OCI-LY3 (cell line): ENCODE measurements at regions not wholly inside any gene's neighbourhood (a gene's known extent, or its start where the extent isn't known, plus 50 kb on each side); places are given as distances from the start of the nearest gene placed in this dataset.

Experiments used
- EZH2phosphoT487 ChIP-seq: fragments of 200-600 bp; shearing (Covaris generic); IDR thresholded peaks from 2 replicates; pipeline ENCODE4 v1.6.1; 2018; ENCODE audit warnings: antibody characterized with exemption, mixed run types, low read depth
- TF ChIP-seq, protein P1 (sequence below): fragments of 200-600, 300-600 bp; sonication (generic); IDR thresholded peaks from 2 replicates; pipeline ENCODE4 v1.5.1; 2014; ENCODE audit warnings: antibody characterized with exemption, low read length, low read depth

- TF ChIP-seq, protein P1, sequence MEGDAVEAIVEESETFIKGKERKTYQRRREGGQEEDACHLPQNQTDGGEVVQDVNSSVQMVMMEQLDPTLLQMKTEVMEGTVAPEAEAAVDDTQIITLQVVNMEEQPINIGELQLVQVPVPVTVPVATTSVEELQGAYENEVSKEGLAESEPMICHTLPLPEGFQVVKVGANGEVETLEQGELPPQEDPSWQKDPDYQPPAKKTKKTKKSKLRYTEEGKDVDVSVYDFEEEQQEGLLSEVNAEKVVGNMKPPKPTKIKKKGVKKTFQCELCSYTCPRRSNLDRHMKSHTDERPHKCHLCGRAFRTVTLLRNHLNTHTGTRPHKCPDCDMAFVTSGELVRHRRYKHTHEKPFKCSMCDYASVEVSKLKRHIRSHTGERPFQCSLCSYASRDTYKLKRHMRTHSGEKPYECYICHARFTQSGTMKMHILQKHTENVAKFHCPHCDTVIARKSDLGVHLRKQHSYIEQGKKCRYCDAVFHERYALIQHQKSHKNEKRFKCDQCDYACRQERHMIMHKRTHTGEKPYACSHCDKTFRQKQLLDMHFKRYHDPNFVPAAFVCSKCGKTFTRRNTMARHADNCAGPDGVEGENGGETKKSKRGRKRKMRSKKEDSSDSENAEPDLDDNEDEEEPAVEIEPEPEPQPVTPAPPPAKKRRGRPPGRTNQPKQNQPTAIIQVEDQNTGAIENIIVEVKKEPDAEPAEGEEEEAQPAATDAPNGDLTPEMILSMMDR: no peak
- TF ChIP-seq EZH2phosphoT487: no peak
Observed at GRCh38 chr2:173772205-173772604, 193.0 kb downstream of the SP3 start.
